ENCODE measurements at regions not wholly inside any gene's neighbourhood (a gene's known extent, or its start where the extent isn't known, plus 50 kb on each side); places are given as distances from the start of the nearest gene placed in this dataset.

DNA sequence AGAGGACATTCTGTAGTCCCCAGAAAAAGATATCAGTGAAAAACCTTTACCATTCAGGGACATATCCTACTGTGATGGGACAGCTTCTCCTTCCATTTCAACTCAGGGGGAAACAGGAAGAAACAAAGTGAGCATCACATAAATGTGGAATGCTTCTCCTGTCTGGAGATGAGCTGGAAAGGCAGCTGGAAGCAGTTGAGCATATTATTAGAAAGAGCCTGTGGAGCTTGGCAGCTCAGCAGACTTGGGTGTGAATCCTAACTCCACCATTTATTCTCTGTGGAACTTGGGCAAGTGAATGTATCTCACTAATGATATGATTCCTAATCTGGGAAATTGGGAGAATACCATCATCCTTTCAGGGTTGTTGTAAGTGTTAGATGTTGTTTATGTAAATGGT lies 232.1 kb upstream of the F9 start:
- no peak for TF ChIP-seq Cebpa-rat (IDR thresholded peaks at IDR 0.05)
- Histone ChIP-seq H3K4me3 (no peak overlapping the region), H3K36me3 (no peaks in the 10 kb centered on the region), H3K27ac (no peak overlapping the region), H4K20me1 (no peaks in the 10 kb centered on the region), H3K27me3 (peaks cover 84% of the 10 kb centered on the region), H3K4me2 (no peak overlapping the region), H3K4me1 (no peaks in the 10 kb centered on the region), H3K9ac (no peak overlapping the region), H3K9me3 (no peaks in the 10 kb centered on the region)

DNA sequence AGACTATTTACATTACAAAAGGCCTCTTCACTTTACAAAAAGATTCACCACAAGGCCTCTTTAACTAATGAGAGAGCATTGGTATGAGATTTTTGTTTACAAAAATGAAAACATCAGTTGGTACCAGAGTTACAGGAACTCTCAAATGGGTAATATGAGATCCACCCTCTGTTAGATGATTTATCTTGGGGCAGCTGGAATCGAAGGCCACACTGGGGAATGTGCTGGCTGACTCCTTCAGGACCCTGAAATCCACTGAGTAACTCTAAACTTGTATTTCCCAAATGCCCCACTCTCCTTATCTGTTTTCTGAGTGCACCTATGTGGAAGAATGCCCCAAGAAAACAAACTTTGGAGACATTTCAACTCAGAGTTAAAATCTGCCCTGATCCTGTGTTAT lies 232.9 kb upstream of the F9 start:
- Histone ChIP-seq H3K27me3 (peaks cover 82% of the 10 kb centered on the region), H3K9ac (no peak overlapping the region), H3K36me3 (no peaks in the 10 kb centered on the region), H3K4me1 (no peaks in the 10 kb centered on the region), H3K4me2 (no peak overlapping the region), H4K20me1 (no peaks in the 10 kb centered on the region), H3K9me3 (no peaks in the 10 kb centered on the region), H3K4me3 (no peak overlapping the region), H3K27ac (no peak overlapping the region)
- TF ChIP-seq Cebpa-rat (IDR thresholded peaks at IDR 0.05) = no peak

DNA sequence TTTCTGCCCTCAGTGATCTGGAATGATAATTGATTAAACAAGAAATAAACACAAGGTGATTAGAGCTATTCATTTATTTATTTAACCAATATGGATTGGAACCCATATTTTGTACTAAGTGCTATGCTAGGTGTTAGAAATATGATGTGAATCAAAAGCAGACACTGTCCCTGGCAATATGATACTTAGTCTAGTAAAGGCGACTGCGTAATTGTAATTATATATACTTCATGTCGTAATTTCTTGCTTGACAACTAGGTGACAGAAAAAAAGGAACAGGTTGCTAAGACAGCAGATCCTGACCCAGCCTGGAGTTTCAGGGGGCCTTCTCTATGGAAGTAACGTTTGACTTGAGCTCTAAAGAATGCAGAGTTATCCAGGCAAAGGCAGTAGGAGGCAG lies 236.5 kb upstream of the F9 start:
- Histone ChIP-seq H3K27ac (no peak overlapping the region), H3K4me2 (no peak overlapping the region), H4K20me1 (no peaks in the 10 kb centered on the region; the same call in 1 of the 2 replicates), H3K27me3 (peaks cover 84% of the 10 kb centered on the region), H3K36me3 (no peaks in the 10 kb centered on the region), H3K4me3 (no peak overlapping the region), H3K4me1 (no peaks in the 10 kb centered on the region), H3K9ac (no peak overlapping the region), H3K9me3 (no peaks in the 10 kb centered on the region)
- no peak for TF ChIP-seq Cebpa-rat (IDR thresholded peaks at IDR 0.05)

DNA sequence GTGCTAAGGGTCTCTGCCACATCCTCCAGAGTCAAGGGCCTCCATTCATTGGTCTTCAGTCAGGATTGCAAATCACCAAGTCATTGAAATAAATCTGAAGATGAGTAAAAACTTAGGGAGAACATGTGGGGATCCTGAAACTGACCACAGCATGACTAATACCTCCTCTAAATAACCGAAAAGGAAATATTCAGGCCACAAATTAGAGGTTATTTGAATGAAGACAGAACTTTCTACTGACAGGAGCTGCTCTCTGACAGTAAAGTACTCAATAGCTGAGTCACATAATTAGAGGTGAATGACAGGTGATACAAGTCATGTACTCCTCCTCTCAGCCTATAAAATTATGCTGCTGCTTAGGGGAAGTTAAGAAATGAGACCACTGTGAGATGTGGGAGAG lies 240.2 kb upstream of the F9 start:
- H3K4me1 ChIP-seq = no peaks in the 10 kb centered on the region
- no peak overlapping the region for H3K27ac ChIP-seq
- no peak for TF ChIP-seq Cebpa-rat (IDR thresholded peaks at IDR 0.05)
- H3K27me3 ChIP-seq = peaks cover 84% of the 10 kb centered on the region
- H3K9me3 ChIP-seq = no peaks in the 10 kb centered on the region
- no peak overlapping the region for H3K9ac ChIP-seq
- H3K4me3 ChIP-seq = no peak overlapping the region
- H3K36me3 ChIP-seq = no peaks in the 10 kb centered on the region
- no peak overlapping the region for H3K4me2 ChIP-seq
- H4K20me1 ChIP-seq = no peaks in the 10 kb centered on the region; the same call in 1 of the 2 replicates

DNA sequence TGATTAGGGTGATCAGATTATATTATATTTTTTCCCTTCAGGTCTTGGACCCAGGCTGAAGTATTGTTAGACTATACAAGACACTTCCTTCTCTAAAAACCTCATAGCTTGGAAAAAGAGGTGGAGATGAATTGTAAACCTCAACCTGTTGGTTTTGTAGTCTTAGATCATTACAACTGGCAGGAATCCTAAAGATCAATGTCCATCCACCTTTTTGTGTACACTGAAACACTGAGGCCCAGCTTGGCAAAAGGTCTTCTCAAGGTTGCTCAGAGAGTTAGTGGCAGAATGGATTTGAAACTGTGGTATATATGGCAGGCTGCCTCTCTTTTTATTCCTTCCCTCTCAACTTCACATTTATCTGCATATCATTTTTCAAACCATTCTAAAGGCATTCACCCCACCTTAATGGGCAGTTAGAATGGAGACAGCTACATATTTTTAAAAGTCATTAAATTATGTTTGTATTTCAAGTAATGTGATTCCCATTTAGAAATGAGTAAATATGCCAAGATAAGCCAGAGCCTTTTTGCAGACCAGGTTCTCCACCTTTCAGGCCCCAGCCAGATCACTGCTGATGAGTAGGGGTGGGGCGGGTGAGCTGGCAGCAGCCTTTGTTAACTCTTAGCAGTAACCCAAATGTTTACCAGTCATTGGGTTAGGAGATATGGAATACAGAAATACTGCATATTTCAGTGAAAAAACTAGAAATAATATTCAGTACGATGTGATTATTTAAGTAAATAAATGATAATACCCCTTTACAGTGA lies 243.2 kb upstream of the F9 start:
- Histone ChIP-seq H3K4me3 (no peak overlapping the region), H3K9me3 (peaks cover 17% of the 10 kb centered on the region), H3K27me3 (peaks cover 74% of the 10 kb centered on the region), H3K9ac (no peak overlapping the region), H3K27ac (no peak overlapping the region), H3K36me3 (no peaks in the 10 kb centered on the region), H3K4me1 (no peaks in the 10 kb centered on the region), H3K4me2 (no peak overlapping the region), H4K20me1 (no peaks in the 10 kb centered on the region; the same call in 1 of the 2 replicates)
- no peak for TF ChIP-seq Cebpa-rat (IDR thresholded peaks at IDR 0.05)

DNA sequence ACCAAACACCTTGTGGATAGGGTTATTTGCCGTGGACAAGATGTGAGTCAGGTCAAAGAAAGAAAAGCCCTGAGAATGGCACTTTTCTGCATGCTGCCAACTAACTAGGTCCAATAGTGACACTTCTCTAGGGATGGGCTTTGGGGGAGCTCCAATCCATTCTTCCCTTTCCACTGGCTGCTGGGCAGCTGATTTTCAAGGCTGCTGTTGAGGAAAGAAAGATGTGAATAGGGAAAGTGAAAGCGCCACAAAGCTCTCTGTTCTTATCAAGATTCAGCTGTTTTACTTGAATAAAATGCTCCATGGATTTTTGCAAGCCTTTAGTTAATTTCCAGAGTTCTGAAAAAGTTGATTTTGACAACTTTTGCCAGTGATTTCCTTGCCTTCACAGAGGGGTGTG lies 244.2 kb upstream of the F9 start:
- peaks cover 17% of the 10 kb centered on the region for H3K9me3 ChIP-seq
- no peak for TF ChIP-seq Cebpa-rat (IDR thresholded peaks at IDR 0.05)
- no peaks in the 10 kb centered on the region for H3K4me1 ChIP-seq
- H4K20me1 ChIP-seq = no peaks in the 10 kb centered on the region; the same call in 1 of the 2 replicates
- H3K27ac ChIP-seq = no peak overlapping the region
- H3K9ac ChIP-seq = no peak overlapping the region
- H3K27me3 ChIP-seq = peaks cover 66% of the 10 kb centered on the region
- H3K4me2 ChIP-seq = no peak overlapping the region
- no peak overlapping the region for H3K4me3 ChIP-seq
- H3K36me3 ChIP-seq = no peaks in the 10 kb centered on the region

DNA sequence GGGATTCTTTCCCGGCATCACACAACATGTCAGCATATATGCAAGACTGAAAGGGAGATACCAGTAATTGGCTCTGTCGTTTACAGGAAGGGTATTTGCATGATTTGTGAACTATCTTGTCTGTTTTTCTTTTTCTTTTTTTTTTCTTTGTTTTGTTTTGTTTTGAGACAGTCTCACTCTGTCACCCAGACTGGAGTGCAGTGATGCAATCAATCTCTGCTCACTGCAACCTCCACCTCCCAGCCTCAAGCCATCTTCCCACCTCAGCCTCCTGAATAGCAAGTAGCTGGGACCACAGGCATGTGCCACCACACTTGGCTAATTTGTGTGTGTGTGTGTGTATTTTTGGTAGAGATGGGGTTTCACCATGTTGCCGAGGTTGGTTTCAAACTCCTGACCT lies 262.7 kb upstream of the F9 start:
- H3K27ac ChIP-seq = no peak overlapping the region
- H4K20me1 ChIP-seq = no peaks in the 10 kb centered on the region
- no peaks in the 10 kb centered on the region for H3K36me3 ChIP-seq
- H3K4me1 ChIP-seq = no peaks in the 10 kb centered on the region
- H3K9ac ChIP-seq = no peak overlapping the region
- H3K4me2 ChIP-seq = no peak overlapping the region
- H3K9me3 ChIP-seq = no peaks in the 10 kb centered on the region
- no peak for TF ChIP-seq Cebpa-rat (IDR thresholded peaks at IDR 0.05)
- H3K27me3 ChIP-seq = peaks cover 28% of the 10 kb centered on the region; the same call in 1 of the 2 replicates
- H3K4me3 ChIP-seq = no peak overlapping the region

DNA sequence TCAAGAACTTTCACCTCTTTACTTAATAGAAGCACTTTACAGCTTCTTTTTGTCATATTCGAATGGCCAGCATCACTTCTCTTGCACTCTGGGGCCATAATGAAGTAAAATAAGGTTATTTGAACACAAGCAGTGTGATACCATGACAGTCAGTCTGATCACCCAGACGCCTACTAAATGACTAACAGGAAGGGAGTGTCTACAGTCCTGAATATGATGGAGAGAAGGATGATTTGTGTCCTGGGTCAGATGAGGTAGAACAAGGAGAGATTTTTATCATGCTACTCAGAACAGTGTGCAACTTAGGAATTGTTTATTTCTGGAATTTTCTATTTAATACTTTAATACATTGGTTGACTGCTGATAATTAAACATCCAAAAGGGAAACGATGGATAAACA lies 284.2 kb upstream of the F9 start:
- H3K27me3 ChIP-seq = peaks cover 82% of the 10 kb centered on the region
- no peak overlapping the region for H3K9ac ChIP-seq
- no peaks in the 10 kb centered on the region for H3K36me3 ChIP-seq
- H3K4me1 ChIP-seq = no peaks in the 10 kb centered on the region
- no peak overlapping the region for H3K4me3 ChIP-seq
- no peak overlapping the region for H3K27ac ChIP-seq
- H3K9me3 ChIP-seq = peaks cover 3% of the 10 kb centered on the region
- TF ChIP-seq Cebpa-rat (IDR thresholded peaks at IDR 0.05) = no peak
- no peak overlapping the region for H3K4me2 ChIP-seq
- no peaks in the 10 kb centered on the region for H4K20me1 ChIP-seq

DNA sequence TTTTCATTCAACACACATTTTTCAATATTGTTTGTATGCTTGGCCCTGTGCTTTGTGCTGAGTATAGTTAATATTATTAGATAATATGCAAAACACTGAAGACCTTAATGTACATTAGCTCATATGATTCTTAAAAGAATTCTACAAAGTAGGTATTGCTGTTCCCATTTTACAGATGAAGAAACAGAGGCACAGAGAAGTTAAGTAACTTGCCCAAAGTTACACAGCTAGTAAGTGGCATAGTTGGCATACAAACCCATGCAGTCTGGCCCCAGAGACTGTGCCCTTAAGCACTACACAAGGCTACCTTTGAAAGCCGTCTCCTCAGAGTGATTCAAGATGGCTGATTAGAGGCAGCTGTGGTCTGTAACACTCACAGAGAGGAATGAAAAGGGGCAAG lies 293.4 kb upstream of the F9 start:
- Histone ChIP-seq H3K27me3 (peaks cover 72% of the 10 kb centered on the region), H3K4me1 (no peaks in the 10 kb centered on the region), H3K9me3 (no peaks in the 10 kb centered on the region), H3K4me2 (no peak overlapping the region), H3K27ac (no peak overlapping the region), H3K9ac (no peak overlapping the region), H3K36me3 (no peaks in the 10 kb centered on the region), H4K20me1 (no peaks in the 10 kb centered on the region), H3K4me3 (no peak overlapping the region)
- no peak for TF ChIP-seq Cebpa-rat (IDR thresholded peaks at IDR 0.05)

DNA sequence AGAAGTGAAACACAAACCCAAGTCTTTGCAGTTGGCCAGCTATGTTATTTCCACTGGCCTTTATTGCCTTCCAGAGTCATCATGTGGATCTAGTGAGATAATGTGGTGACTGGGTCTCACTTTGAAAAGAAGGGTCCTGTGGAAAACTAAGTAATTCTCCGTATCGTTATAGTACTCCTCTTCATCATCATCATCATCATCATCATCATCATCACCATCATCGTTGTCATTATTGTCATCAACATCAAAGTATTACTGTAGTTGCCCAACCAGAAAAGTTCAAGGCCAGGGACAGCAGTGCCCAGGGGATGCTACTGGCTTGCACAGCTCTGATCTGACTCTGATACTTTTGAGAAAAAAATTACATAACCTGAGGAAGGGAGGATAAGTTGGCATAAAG lies 295.6 kb upstream of the F9 start:
- H3K4me1 ChIP-seq = no peaks in the 10 kb centered on the region
- no peak overlapping the region for H3K9ac ChIP-seq
- no peaks in the 10 kb centered on the region for H3K36me3 ChIP-seq
- H3K27ac ChIP-seq = no peak overlapping the region
- H3K4me2 ChIP-seq = no peak overlapping the region
- H4K20me1 ChIP-seq = no peaks in the 10 kb centered on the region
- no peak for TF ChIP-seq Cebpa-rat (IDR thresholded peaks at IDR 0.05)
- peaks cover 76% of the 10 kb centered on the region for H3K27me3 ChIP-seq
- H3K9me3 ChIP-seq = no peaks in the 10 kb centered on the region
- H3K4me3 ChIP-seq = no peak overlapping the region

Data from BLaER1 (cell line).